IMR-90 (cell line): ENCODE measurements at regions not wholly inside any gene's neighbourhood (a gene's known extent, or its start where the extent isn't known, plus 50 kb on each side); places are given as distances from the start of the nearest gene placed in this dataset.

Experiments used
- ATAC-seq: fragments of 200-7000 bp; cut with Tn5 transposase; 2 replicates; pipeline ENCODE4 v1.9.1; 2020; ENCODE audit warnings: low read depth, mild to moderate bottlenecking, moderate library complexity
- BruUV-seq: library from RNA; stranded (reverse); fragments of 400-500 nt; replicated peaks from 2 replicates; lab custom pipeline; 2021; lab: Mats Ljungman, UMichigan
- CTCF ChIA-PET: fragments of 300-600 bp; formaldehyde crosslinking; extraction: SDS; loops from one replicate; lab custom pipeline; 2021; ENCODE audit warnings: antibody characterized with exemption; lab: Yijun Ruan, JAX
- POLR2A ChIA-PET: fragments of 300-600 bp; sonication (Branson Sonifier 250); formaldehyde crosslinking; loops from one replicate; lab custom pipeline; 2022; ENCODE audit warnings: antibody characterized with exemption; ENCODE audit not compliant: unreplicated experiment; lab: Charles Lee
- DNase-seq: peaks from one replicate; pipeline ENCODE4 v3.0.0; 2013
- H2AFZ ChIP-seq: replicated peaks from 2 replicates; pipeline ENCODE3; 2013; ENCODE audit warnings: low read length, mild to moderate bottlenecking; ENCODE audit not compliant: poor library complexity
- H2AK5ac ChIP-seq: 2 replicates; pipeline ENCODE4 v1.6.1; 2013; ENCODE audit warnings: low read depth, low read length, inconsistent platforms
- H2AK9ac ChIP-seq: replicated peaks from 2 replicates; pipeline ENCODE3; 2013; ENCODE audit warnings: mild to moderate bottlenecking, low read depth, low read length, moderate library complexity; ENCODE audit not compliant: poor library complexity
- H2BK120ac ChIP-seq: 2 replicates; pipeline ENCODE4 v1.6.1; 2013; ENCODE audit warnings: low read depth, low read length, inconsistent platforms
- H2BK15ac ChIP-seq: 3 replicates; pipeline ENCODE4 v1.6.1; 2013; ENCODE audit warnings: low read depth, low read length, inconsistent platforms
- H2BK20ac ChIP-seq: 2 replicates; pipeline ENCODE4 v1.6.1; 2013; ENCODE audit warnings: low read depth, mild to moderate bottlenecking, inconsistent platforms, low read length, moderate library complexity
- H2BK5ac ChIP-seq: 2 replicates; pipeline ENCODE4 v1.6.1; 2013; ENCODE audit warnings: mild to moderate bottlenecking, low read depth, low read length, inconsistent platforms; ENCODE audit not compliant: poor library complexity, severe bottlenecking
- H3K14ac ChIP-seq: replicated peaks from 2 replicates; pipeline ENCODE4 v1.6.1; 2013; ENCODE audit warnings: low read depth, low read length, inconsistent platforms
- H3K18ac ChIP-seq: 2 replicates; pipeline ENCODE4 v1.6.1; 2013; ENCODE audit warnings: low read depth, low read length, control low read depth
- H3K23ac ChIP-seq: 2 replicates; pipeline ENCODE4 v1.6.1; 2013; ENCODE audit warnings: low read depth, low read length, inconsistent platforms
- H3K27ac ChIP-seq: 2 replicates; pipeline ENCODE4 v1.5.1; 2013; ENCODE audit warnings: mild to moderate bottlenecking, control low read depth, low read length; ENCODE audit not compliant: insufficient read depth
- H3K27me3 ChIP-seq: 2 replicates; pipeline ENCODE4 v1.6.1; 2013; ENCODE audit warnings: low read length; ENCODE audit not compliant: control insufficient read depth, insufficient read depth
- H3K36me3 ChIP-seq: 2 replicates; pipeline ENCODE4 v1.6.1; 2013; ENCODE audit warnings: low read length, mixed read lengths; ENCODE audit not compliant: control insufficient read depth, insufficient read depth
- H3K4ac ChIP-seq: 2 replicates; pipeline ENCODE4 v1.6.1; 2013; ENCODE audit warnings: low read depth, low read length, inconsistent platforms
- H3K4me1 ChIP-seq: 2 replicates; pipeline ENCODE4 v1.6.1; 2013; ENCODE audit warnings: low read length, mixed read lengths; ENCODE audit not compliant: control insufficient read depth, insufficient read depth
- H3K4me2 ChIP-seq: 2 replicates; pipeline ENCODE4 v1.6.1; 2013; ENCODE audit warnings: low read depth, mild to moderate bottlenecking, control low read depth, low read length, moderate library complexity
- H3K4me3 ChIP-seq: 2 replicates; pipeline ENCODE4 v1.5.1; 2013; ENCODE audit warnings: low read depth, mild to moderate bottlenecking, control low read depth, low read length, moderate library complexity; ENCODE audit not compliant: insufficient read depth
- H3K56ac ChIP-seq: 2 replicates; pipeline ENCODE4 v1.6.1; 2013; ENCODE audit warnings: low read length, inconsistent platforms; ENCODE audit not compliant: insufficient read depth; ENCODE audit errors: extremely low read depth
- H3K79me1 ChIP-seq, 2 experiments: 2 replicates each; pipeline ENCODE4 v1.6.1; 2013; ENCODE audit warnings: low read length in 2 of 2, inconsistent platforms in 1 of 2, low read depth in 1 of 2
- H3K9ac ChIP-seq: 2 replicates; pipeline ENCODE4 v1.6.1; 2013; ENCODE audit warnings: low read depth, low read length, control low read depth
- H3K9me1 ChIP-seq: 2 replicates; pipeline ENCODE4 v1.6.1; 2013; ENCODE audit warnings: low read length, inconsistent platforms; ENCODE audit not compliant: insufficient read depth
- H3K9me3 ChIP-seq: 2 replicates; pipeline ENCODE4 v1.6.1; 2013; ENCODE audit warnings: low read length; ENCODE audit not compliant: control insufficient read depth, insufficient read depth
- H4K20me1 ChIP-seq: 2 replicates; pipeline ENCODE4 v1.6.1; 2013; ENCODE audit warnings: low read length, inconsistent platforms; ENCODE audit not compliant: insufficient read depth
- H4K5ac ChIP-seq: 2 replicates; pipeline ENCODE4 v1.6.1; 2013; ENCODE audit warnings: mild to moderate bottlenecking, low read depth, low read length, control low read depth
- H4K8ac ChIP-seq, 2 experiments: 2 replicates each; pipeline ENCODE4 v1.6.1; 2013; ENCODE audit warnings: low read depth in 2 of 2, low read length in 2 of 2, control low read depth in 1 of 2, inconsistent platforms in 1 of 2
- H4K91ac ChIP-seq: 2 replicates; pipeline ENCODE4 v1.6.1; 2013; ENCODE audit warnings: low read depth, low read length, inconsistent platforms; ENCODE audit not compliant: insufficient read depth
- MAZ ChIP-seq: IDR thresholded peaks from 2 replicates; pipeline ENCODE4 v1.6.1; 2012; ENCODE audit warnings: low read depth, mild to moderate bottlenecking, low read length, improper control_type of control experiment, moderate library complexity, borderline replicate concordance
- RAD21 ChIP-seq: IDR thresholded peaks from 2 replicates; pipeline ENCODE4 v1.6.1; 2012; ENCODE audit warnings: low read length, improper control_type of control experiment
- WGBS, 2 experiments: methylation state at CpG; one replicate each; pipeline versions ENCODE4 v1.1.5 to v1.1.7; 2013; ENCODE audit warnings: missing lambda C conversion rate in 2 of 2; ENCODE audit not compliant: insufficient read length in 1 of 2; ENCODE audit errors: extremely low coverage in 2 of 2; 5-methylcytosine and 5-hydroxymethylcytosine counted together
- dilution Hi-C: fragments of 300-500 bp; cut with HindIII; formaldehyde crosslinking; loops from one replicate; pipeline ENCODE4 v1.14.3; 2018; ENCODE audit warnings: low sequenced_read_pairs; ENCODE audit not compliant: unreplicated experiment
- in situ Hi-C: fragments of 300-500 bp; cut with MboI; formaldehyde crosslinking; loops from 3 replicates; pipeline ENCODE4 v1.14.3; 2019; ENCODE audit warnings: low sequenced_read_pairs, inconsistent platforms, mixed read lengths
- intact Hi-C: fragments of 100-400 bp; cut with micrococcal nuclease; formaldehyde crosslinking; loops from 2 replicates; pipeline ENCODE4 v1.10.0; 2022
- TF ChIP-seq, protein P1 (sequence below): conservative IDR thresholded peaks from 2 replicates; pipeline ENCODE4 v1.5.1; 2012; ENCODE audit warnings: mild to moderate bottlenecking, low read depth, low read length, improper control_type of control experiment

DNA sequence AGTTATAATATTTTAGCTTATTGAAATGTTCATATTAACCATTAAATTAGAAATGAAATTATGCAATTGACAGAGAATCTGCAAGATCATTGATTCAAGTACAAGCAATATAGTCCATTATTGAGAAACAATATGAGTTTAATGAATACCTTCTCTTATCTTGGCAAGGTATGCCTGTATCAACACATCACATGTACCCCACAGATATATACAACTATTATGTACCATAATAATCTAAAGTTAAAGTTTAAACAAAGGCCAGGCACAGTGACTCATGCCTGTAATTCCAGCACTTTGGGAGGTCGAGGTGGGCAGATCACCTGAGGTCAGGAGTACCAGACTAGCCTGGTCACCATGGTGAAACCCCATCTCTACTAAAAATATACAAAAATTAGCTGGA is 514.7 kb downstream of the PCDH7 start:
- H2BK15ac ChIP-seq, result no peak overlapping the region
- H4K8ac ChIP-seq, result no peak overlapping the region
- no peaks in the 10 kb centered on the region for H3K79me1 ChIP-seq
- H3K9me1 ChIP-seq, result no peaks in the 10 kb centered on the region
- no peak overlapping the region for H4K91ac ChIP-seq
- no peak overlapping the region for H3K14ac ChIP-seq
- H3K4me3 ChIP-seq, result no peak overlapping the region
- H3K4me1 ChIP-seq, result no peaks in the 10 kb centered on the region
- intact Hi-C loops, result no loop called here
- no peak overlapping the region for H2BK20ac ChIP-seq
- H3K9me3 ChIP-seq, result peaks cover 6% of the 10 kb centered on the region; the same call in 1 of the 2 replicates
- H3K4ac ChIP-seq, result no peak overlapping the region
- H2BK5ac ChIP-seq, result no peak overlapping the region
- no peak overlapping the region for H3K18ac ChIP-seq
- no peak overlapping the region for H3K56ac ChIP-seq
- no peak overlapping the region for H4K5ac ChIP-seq
- no peaks in the 10 kb centered on the region for H4K20me1 ChIP-seq
- no peak overlapping the region for H2AFZ ChIP-seq
- TF ChIP-seq MAZ (no peak), RAD21 (no peak)
- TF ChIP-seq, protein P1, sequence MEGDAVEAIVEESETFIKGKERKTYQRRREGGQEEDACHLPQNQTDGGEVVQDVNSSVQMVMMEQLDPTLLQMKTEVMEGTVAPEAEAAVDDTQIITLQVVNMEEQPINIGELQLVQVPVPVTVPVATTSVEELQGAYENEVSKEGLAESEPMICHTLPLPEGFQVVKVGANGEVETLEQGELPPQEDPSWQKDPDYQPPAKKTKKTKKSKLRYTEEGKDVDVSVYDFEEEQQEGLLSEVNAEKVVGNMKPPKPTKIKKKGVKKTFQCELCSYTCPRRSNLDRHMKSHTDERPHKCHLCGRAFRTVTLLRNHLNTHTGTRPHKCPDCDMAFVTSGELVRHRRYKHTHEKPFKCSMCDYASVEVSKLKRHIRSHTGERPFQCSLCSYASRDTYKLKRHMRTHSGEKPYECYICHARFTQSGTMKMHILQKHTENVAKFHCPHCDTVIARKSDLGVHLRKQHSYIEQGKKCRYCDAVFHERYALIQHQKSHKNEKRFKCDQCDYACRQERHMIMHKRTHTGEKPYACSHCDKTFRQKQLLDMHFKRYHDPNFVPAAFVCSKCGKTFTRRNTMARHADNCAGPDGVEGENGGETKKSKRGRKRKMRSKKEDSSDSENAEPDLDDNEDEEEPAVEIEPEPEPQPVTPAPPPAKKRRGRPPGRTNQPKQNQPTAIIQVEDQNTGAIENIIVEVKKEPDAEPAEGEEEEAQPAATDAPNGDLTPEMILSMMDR, result no peak
- no peak overlapping the region for H3K9ac ChIP-seq
- CTCF ChIA-PET, result no interaction called here
- ATAC-seq, result no peak
- POLR2A ChIA-PET, result no interaction called here
- no peak overlapping the region for H3K4me2 ChIP-seq
- in situ Hi-C loops, result no loop called here
- dilution Hi-C loops, result no loop called here
- BruUV-seq, result no TSS peak
- no CpG with 5 or more reads among the region's 1 CpG for WGBS, 2 experiments
- no peak overlapping the region for H2BK120ac ChIP-seq
- DNase-seq, result no peak
- no peak overlapping the region for H2AK9ac ChIP-seq
- no peak overlapping the region for H3K23ac ChIP-seq
- no peaks in the 10 kb centered on the region for H3K27me3 ChIP-seq
- H2AK5ac ChIP-seq, result no peak overlapping the region
- no peaks in the 10 kb centered on the region for H3K36me3 ChIP-seq
- H3K27ac ChIP-seq, result no peak overlapping the region
